ENCODE measurements at regions not wholly inside any gene's neighbourhood (a gene's known extent, or its start where the extent isn't known, plus 50 kb on each side); places are given as distances from the start of the nearest gene placed in this dataset.
A peak's percentile ranks its signal among the peaks of the same experiment; 100 is the strongest.

DNA sequence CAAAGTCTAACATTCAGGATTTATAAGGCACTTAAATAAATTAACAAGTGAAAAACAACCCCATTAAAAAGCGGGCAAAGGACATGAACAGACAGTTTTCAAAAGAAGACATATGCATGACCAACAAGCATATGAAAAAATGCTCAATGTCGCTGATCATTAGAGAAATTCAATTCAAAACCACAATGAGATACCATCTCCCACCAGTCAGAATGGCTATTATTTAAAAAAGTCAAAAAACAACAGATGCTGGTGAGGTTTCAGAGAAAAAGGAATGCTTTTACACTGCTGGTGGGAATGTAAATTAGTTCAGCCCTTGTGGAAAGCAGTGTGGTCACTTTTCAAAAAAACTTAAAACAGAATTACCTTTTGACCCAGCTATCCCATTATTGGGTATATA, 60.7 kb upstream of the BDKRB2 start:
- no peak for DNase-seq

- DNase-seq = no peak
Measured at GRCh38 chr14:96145116-96145864, 59.3 kb upstream of the BDKRB2 start.

DNA sequence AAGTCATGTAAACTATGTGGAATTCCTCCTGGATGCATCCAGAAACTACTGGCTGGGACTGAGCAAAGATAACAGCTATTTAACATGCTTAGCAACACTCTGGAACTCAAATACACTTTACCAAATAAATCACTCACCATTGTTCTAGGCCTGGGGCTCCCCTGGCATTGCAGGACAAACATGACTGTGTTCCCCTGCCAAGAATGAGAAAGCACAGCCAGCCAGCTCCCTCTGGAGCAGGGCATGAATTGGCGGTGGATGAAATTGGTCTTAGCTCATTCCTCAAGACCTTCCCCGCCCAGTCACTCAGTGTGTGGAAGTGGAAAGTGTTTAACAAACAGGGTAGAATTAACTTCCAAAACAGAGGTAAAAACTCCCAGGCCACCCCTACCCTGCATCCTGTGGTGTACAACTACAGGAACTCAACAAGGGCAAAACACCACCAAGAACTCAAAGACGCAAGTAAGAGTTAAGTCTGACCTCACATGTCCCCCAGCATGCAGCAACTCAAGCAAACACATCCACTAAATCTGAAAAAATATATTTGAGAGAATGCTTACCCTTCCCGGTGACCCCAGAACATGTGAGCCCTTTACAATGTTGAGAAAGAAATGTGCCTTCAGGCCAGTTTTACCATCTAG, 58.4 kb upstream of the BDKRB2 start:
- DNase-seq = peak in 42 of 51 donors; percentile 4 to 87 (median 46)

DNA sequence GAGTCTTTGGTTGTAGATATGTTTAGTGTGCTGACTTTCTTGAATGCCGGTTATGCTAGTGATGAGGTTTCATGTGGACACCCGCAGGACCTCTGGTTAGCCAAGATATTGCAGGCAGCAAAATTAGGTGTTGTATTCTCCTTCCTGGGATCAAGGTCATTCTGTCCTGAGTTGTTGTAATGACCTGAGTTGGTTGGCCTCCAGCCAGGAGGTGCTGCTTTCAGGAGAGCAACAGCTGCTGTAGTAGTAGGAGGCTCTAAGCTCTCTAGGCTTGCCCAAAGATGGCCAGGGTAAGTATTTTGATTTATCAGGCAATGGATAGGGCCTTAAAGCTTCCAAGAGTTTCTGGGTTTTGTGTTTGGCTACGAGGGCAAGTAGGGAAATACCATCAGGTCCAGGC, 56.0 kb upstream of the BDKRB2 start:
- DNase-seq = no peak

DNA sequence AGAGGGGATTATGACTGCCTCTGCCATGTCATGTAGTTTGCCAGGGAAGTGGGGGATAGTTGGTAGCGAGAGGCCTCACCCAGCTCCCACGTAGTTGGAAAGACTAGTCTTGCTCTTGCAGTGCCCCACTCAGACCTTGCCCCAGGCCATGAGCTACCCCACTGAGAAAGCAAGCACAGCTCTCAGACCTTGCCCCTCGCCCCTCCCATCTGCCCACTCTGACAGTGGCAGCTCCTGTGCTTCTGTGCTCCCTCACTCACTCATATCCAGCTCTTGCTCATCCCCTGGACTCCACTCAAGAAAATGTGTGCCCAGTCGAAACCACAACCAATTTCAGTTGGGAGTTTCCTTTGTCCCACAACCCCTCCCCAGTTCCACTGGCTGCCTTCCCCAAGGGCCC, 55.5 kb upstream of the BDKRB2 start:
- DNase-seq = no peak

DNA sequence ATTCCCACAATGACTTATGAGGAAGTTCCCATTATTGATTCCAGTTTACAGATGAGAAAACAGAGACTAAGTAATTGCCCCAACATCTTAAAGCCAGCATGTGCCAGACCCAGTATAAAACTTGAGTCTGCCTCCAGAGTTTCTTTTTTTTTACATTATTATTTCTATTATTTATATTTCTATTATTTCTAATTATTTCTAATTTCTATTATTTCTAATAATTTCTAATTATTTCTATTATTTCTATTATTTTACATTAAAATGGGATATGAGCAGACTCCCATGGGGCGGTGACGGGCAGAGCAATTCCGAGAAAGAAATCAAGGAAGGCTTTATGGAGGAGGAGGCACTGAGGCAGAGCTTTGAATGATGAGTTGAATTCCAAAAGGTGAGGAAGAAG, 54.4 kb upstream of the BDKRB2 start:
- no peak for DNase-seq

- no peak for DNase-seq
Measured at GRCh38 chr14:96151242-96151641, 53.4 kb upstream of the BDKRB2 start.

GRCh38 chr14:96153003-96153402, 51.6 kb upstream of the BDKRB2 start:
- DNase-seq = no peak

Data from hypothalamus (tissue), 51 donors.